Neural cell (in vitro differentiated cells): ENCODE measurements at regions not wholly inside any gene's neighbourhood (a gene's known extent, or its start where the extent isn't known, plus 50 kb on each side); places are given as distances from the start of the nearest gene placed in this dataset.

Experiments
- CTCF ChIP-seq: fragments of 450-650 bp; IDR thresholded peaks from 2 replicates; pipeline ENCODE4 v1.5.1; 2014; ENCODE audit warnings: antibody characterized with exemption, mild to moderate bottlenecking, moderate library complexity; ENCODE audit not compliant: poor library complexity, severe bottlenecking
- EZH2 ChIP-seq: fragments of 200-600, 300-800 bp; shearing (Covaris generic), sonication (generic); IDR thresholded peaks from 2 replicates; pipeline ENCODE4 v1.6.1; 2014; ENCODE audit warnings: antibody characterized with exemption, low read length, borderline replicate concordance, mild to moderate bottlenecking; ENCODE audit not compliant: insufficient read depth, poor library complexity, severe bottlenecking
- POLR2AphosphoS5 ChIP-seq: IDR thresholded peaks from 2 replicates; pipeline ENCODE4 v1.6.1; 2012
- RAD21 ChIP-seq: fragments of 450-650 bp; conservative IDR thresholded peaks from 2 replicates; pipeline ENCODE4 v1.6.1; 2014; ENCODE audit warnings: antibody characterized with exemption, mild to moderate bottlenecking, moderate library complexity
- SMC3 ChIP-seq: fragments of 450-650 bp; conservative IDR thresholded peaks from 2 replicates; pipeline ENCODE4 v1.6.1; 2014; ENCODE audit warnings: antibody characterized with exemption, mild to moderate bottlenecking, moderate library complexity; ENCODE audit not compliant: poor library complexity

- TF ChIP-seq SMC3 (no peak), CTCF (no peak), RAD21 (no peak), POLR2AphosphoS5 (no peak), EZH2 (no peak)
These were observed 106.3 kb downstream of the TNFSF13B start for GRCh38 chr13:108375772-108376171.
